GM08714 (cell line): ENCODE measurements at regions not wholly inside any gene's neighbourhood (a gene's known extent, or its start where the extent isn't known, plus 50 kb on each side); places are given as distances from the start of the nearest gene placed in this dataset.
"Not testable (repeated sequence)": the region's sequence is repeated elsewhere in the genome, so short reads cannot be mapped to it uniquely, and the experiment has no call there.

Experiments used
- H3K4me3 ChIP-seq: fragments of 200-500 bp; sonication (Bioruptor generic); 2 replicates; pipeline ENCODE4 v1.5.1; 2014; ENCODE audit warnings: mild to moderate bottlenecking, low read length, inconsistent platforms
- ZNF274 ChIP-seq: IDR thresholded peaks from 2 replicates; pipeline ENCODE4 v1.6.1; 2012; ENCODE audit warnings: mild to moderate bottlenecking, low read depth, low read length

GRCh38 chr12:68387338-68387737, 55.2 kb upstream of the MDM1 start:
- H3K4me3 ChIP-seq: no peak overlapping the region
- TF ChIP-seq ZNF274: no peak

DNA sequence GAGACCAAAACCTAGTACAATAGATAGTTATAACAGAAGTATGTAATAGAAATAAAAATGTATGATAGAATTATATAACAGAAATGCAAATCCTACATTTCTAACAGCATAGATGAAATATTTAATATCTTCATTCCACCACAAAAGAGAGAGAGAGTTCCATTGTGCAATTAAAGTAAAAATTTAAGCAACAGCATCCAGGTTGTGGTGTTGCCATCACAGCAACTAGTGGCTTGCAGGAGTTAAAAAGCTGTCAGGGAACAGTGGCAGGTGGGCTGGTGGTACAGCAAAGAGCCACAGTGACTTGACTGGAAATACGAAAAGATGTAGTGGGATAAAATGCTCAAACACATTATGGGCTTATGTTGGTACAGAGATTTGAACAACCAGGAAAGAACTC, 57.1 kb upstream of the MDM1 start:
- H3K4me3 ChIP-seq: no peak overlapping the region
- no peak for TF ChIP-seq ZNF274

DNA sequence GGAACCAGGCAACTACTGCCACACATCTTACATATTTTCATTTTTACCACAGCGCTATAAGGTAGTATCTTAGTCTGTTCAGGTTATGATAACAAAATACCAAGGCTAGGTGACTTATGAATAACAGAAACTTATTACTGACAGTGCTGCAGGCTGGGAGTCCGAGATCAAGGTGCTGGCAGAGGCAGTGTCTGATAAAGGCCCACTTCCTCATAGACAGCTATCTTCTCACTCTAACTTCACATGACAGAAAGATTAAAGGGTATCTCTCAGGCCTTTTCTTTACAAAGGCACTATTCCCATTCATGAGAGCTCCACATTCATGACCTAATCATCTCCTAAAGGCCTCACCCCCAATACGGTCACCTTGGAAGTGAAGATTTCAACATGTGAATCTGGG, 59.8 kb upstream of the MDM1 start:
- no peak for TF ChIP-seq ZNF274
- no peak overlapping the region for H3K4me3 ChIP-seq

DNA sequence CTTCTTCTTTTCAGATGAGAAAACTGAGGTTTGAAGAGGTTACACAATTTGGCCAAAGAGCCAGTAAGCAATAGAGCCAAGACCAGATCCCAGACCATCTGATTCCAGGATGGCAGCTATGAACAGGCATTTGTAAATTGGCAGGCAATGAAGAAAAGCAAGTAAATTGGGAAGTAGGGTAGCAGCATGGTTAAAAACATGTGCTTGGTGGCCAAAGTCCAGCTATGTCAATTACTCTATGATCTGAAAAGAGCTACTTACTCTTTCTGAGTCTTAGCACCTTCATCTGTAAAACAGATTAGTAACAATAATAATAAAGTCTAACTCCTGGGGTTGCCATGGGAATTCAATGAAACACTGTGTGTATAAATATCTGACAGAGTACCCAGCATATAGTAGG, 60.2 kb upstream of the MDM1 start:
- H3K4me3 ChIP-seq: no peak overlapping the region
- TF ChIP-seq ZNF274: no peak

DNA sequence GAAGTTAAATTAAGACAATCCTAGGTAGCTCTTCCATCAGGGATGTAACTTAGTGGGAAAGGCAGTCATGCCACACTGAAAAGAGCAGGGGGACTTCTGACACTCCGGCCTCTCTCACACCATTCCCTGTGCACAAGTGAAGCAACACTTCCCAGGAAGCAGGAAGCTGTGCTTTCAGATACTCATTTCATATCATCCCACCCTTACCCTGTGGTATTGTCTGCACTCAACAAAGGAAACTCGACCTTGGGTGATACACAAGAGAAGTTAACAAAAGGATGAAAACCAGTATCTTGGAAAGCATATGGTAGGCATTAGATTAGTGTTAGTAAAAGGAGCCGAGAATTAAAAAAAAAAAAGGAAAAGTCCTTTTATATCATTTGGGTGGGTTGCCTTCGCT, 61.3 kb upstream of the MDM1 start:
- TF ChIP-seq ZNF274: no peak
- H3K4me3 ChIP-seq: no peak overlapping the region

DNA sequence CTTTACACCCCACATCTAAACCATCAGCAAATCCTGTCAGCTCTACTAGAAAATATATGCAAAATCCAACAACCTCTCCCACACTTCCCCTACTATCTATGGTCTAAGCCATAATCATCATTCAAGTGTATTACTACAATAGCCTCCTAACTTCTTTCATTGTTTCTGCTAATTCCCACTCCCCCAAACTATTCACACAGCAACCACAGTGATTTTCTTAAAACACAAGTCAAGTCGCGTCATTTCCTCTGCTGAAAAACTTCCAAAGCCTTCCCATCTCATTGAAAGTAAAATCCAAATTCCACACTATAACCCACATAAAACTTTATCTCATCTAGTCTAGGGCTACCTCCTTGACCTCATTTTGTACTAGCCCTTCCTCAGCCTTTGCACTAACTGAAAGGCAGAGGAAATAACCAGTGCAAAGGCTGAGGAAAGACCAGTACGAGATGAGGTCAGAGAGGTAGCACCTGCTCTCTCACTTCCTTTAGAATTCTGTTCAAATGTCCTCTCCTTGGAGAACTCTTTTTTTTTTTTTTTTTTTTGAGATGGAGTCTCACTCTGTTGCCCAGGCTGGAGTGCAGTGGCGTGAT, 65.5 kb upstream of the MDM1 start:
- no peak for TF ChIP-seq ZNF274
- H3K4me3 ChIP-seq: no peak overlapping the region

GRCh38 chr12:68398689-68399088, 66.5 kb upstream of the MDM1 start:
- not testable (repeated sequence) for H3K4me3 ChIP-seq

GRCh38 chr12:68400226-68400829, 68.2 kb upstream of the MDM1 start:
- no peak for TF ChIP-seq ZNF274
- H3K4me3 ChIP-seq: no peak overlapping the region

GRCh38 chr12:68402422-68402821, 70.3 kb upstream of the MDM1 start:
- no peak for TF ChIP-seq ZNF274

DNA sequence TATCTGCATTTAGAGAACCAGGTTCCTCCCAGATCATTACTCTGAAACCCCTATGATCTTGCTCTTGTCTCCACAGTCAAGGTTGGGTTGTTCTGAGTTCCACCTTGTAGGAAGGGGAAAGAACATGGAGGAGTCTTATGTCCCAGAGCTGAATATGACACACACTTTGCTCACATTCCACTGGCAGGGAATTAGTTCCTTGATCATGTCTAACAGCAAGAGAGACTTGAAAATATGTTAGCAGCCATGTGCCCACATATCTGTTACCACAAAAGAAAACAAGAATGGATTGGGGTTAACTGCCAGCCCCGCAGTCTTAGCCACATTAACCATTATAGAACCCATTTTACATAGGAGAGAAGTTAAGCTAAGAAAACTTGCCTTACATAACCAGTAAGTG, 71.1 kb upstream of the MDM1 start:
- TF ChIP-seq ZNF274: no peak

More at GRCh38 chr12:68402422-68402821, 70.3 kb upstream of the MDM1 start:
- no peak overlapping the region for H3K4me3 ChIP-seq

DNA sequence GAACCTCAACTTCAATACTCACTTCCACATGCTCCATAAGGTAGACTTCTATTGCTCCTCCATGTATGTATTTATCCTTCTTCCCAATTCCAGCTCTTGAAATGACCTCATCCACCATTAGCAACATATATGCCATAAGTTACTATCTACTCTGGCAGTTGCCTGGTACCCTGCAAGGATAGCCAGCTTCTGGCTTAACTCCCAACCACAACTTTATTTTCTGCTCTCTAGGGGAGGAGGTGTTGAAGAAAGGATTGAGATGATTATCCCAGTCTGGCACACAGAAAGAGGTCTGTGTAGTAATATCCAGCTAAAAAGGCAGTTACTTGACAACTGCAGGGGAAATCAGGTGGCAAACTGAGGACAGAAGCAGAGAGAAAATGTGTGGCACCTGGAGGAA, 71.5 kb upstream of the MDM1 start:
- TF ChIP-seq ZNF274: no peak
- H3K4me3 ChIP-seq: no peak overlapping the region

More for the DNA sequence above, 71.1 kb upstream of the MDM1 start:
- H3K4me3 ChIP-seq: no peak overlapping the region

- H3K4me3 ChIP-seq: no peak overlapping the region
- no peak for TF ChIP-seq ZNF274
These were observed 73.2 kb upstream of the MDM1 start for GRCh38 chr12:68405343-68405781.

DNA sequence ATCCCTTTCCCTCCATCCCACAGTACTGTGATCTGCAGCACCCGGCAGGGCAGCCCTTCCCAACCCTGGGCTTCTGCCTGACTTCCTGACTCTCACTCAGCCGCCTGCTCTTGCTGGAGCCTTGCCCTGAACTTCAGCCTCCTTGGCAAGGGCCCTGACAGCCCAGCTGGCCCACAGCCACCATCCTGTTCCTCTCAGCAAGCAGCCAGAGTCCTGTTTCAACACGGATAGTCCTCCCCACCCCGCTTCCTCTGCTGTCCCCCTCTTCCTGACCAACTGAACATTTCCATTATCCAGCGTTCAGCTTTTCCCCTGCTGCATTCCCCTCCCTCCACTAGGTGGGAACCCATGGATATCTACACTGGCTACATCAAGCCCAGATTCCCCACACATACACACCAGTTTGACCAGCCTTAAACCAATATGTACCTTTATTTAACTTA, 74.0 kb upstream of the MDM1 start:
- TF ChIP-seq ZNF274: no peak
- H3K4me3 ChIP-seq: no peak overlapping the region

GRCh38 chr12:68406911-68407310, 74.7 kb upstream of the MDM1 start:
- H3K4me3 ChIP-seq: no peak overlapping the region
- no peak for TF ChIP-seq ZNF274

DNA sequence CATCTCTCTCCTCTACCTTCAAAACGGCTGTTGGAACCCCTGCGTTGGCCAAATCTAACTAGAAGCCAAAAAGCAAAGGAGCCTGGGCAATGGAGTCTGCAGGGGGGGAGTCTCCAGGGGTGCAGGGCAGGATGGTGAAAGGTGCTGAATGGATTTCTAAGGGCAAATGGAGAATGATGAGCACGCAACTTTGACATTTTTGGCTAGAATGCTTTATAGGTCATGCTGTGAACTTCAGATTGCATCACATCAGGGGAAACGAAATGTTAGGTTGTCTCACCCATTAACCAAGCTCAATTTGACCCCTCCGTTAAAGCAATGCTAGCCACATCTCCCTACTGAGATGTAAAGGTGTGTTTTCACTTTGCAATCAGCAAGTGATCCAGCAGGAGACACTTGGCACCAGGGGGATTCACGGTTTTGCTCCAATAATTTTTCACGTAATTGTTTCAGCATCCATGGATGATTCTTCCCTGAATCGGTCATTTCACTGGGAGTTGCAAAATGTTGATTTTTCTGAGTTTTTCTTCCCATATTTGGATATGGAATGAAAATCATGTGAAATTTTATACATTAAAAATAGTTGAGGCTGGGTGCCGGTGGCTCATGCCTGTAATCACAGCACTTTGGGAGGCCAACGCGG, 78.0 kb upstream of the MDM1 start:
- H3K4me3 ChIP-seq: no peak overlapping the region
- no peak for TF ChIP-seq ZNF274
